ENCODE measurements at regions not wholly inside any gene's neighbourhood (a gene's known extent, or its start where the extent isn't known, plus 50 kb on each side); places are given as distances from the start of the nearest gene placed in this dataset.

- TF ChIP-seq RNF2 (IDR thresholded peaks at IDR 0.05; ENCODE audit: borderline replicate concordance, low read depth) (no peak), TP53 (CRISPR knock-in tag; IDR thresholded peaks at IDR 0.05) (no peak), KDM1A (IDR thresholded peaks at IDR 0.05; ENCODE audit: low read depth) (no peak), ELK1 (IDR thresholded peaks at IDR 0.05; ENCODE audit: low read depth, low read length) (no peak), POLR2A (IDR thresholded peaks at IDR 0.05; ENCODE audit: low read length) (no peak), NR3C1 (IDR thresholded peaks at IDR 0.05) (no peak), CTCF (IDR thresholded peaks at IDR 0.05) (no peak), NPAS2 (CRISPR knock-in tag; IDR thresholded peaks at IDR 0.05; ENCODE audit: borderline replicate concordance) (no peak), MAFK (IDR thresholded peaks at IDR 0.05; ENCODE audit: partially characterized antibody) (no peak), TFCP2L1 (CRISPR knock-in tag; IDR thresholded peaks at IDR 0.05) (no peak), MAX (IDR thresholded peaks at IDR 0.05) (no peak), CHD4 (IDR thresholded peaks at IDR 0.05; ENCODE audit: borderline replicate concordance) (no peak), KDM5A (IDR thresholded peaks at IDR 0.05) (no peak), REST (IDR thresholded peaks at IDR 0.05) (no peak)
These were observed 249.2 kb downstream of the MATN1 start for GRCh38 chr1:30473922-30474817.
